ENCODE measurements at regions not wholly inside any gene's neighbourhood (a gene's known extent, or its start where the extent isn't known, plus 50 kb on each side); places are given as distances from the start of the nearest gene placed in this dataset.

GRCh38 chr11:23058656-23059055 is 198.4 kb upstream of the CCDC179 start:
- no peaks in the 10 kb centered on the region for H3K4me1 ChIP-seq
- no peaks in the 10 kb centered on the region for H3K9me3 ChIP-seq
- no peak for DNase-seq
- H3K36me3 ChIP-seq = no peaks in the 10 kb centered on the region
- no peak overlapping the region for H3K4me3 ChIP-seq (ENCODE audit: low read depth, low read length)
- TF ChIP-seq CTCF (IDR thresholded peaks at IDR 0.05; ENCODE audit: low read depth, low read length) = no peak
- H3K27me3 ChIP-seq = no peaks in the 10 kb centered on the region

DNA sequence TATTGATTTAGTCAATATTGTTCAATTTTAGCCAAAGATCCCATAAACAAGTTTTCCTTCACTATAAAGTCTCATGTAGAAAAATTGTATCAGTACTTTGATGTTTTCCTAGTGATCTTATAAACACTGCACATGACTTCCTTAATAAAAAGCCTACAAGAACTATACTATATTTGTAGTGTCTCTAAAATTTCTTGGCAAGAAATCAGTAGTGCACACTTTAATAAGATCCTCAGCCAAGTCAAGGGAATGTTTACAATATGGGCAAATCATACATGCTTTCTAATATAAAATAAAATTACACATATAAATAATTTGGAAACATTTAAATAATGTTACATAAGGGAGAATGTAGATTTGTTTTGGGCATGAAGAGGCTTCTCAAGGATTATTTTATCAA is 203.0 kb upstream of the CCDC179 start:
- no peaks in the 10 kb centered on the region for H3K27me3 ChIP-seq
- H3K9me3 ChIP-seq = no peaks in the 10 kb centered on the region
- no peaks in the 10 kb centered on the region for H3K36me3 ChIP-seq
- DNase-seq = no peak
- no peaks in the 10 kb centered on the region for H3K4me1 ChIP-seq
- no peak for TF ChIP-seq CTCF (IDR thresholded peaks at IDR 0.05; ENCODE audit: low read depth, low read length)
- H3K4me3 ChIP-seq (ENCODE audit: low read depth, low read length) = no peak overlapping the region

DNA sequence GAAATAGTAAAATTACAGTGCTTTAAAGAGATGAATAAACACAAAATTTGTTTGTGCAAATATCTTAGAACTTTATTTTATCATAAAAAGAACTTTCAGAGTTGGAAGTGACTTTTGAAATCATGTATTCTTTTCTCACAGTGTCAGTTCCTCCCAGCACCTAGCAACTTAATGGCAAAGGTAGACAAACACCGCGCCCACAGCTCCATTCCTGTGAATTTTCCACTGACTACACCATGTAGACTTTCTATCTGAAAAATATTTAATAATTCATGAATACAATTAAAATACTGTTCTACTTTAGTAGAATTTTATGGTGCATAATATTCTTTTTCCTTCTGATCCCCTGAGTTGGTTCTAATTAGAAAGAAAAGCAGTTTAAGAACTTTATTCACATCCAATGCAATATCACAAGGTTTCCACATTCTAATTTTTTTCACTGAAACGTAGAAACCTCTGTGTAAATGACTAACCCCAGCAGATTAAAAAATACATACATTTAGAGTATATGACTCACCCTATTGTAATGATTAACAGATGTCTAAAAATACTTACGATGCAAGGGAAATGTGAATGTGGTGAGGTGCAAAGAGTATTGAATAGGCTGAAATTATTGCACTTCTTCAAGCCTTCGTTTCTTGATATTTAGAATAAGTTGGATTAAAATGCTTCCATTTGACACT is 218.2 kb upstream of the CCDC179 start:
- H3K36me3 ChIP-seq = no peaks in the 10 kb centered on the region
- DNase-seq = no peak
- no peaks in the 10 kb centered on the region for H3K27me3 ChIP-seq
- no peaks in the 10 kb centered on the region for H3K9me3 ChIP-seq
- no peak overlapping the region for H3K4me3 ChIP-seq (ENCODE audit: low read depth, low read length)
- H3K4me1 ChIP-seq = no peaks in the 10 kb centered on the region
- TF ChIP-seq CTCF (IDR thresholded peaks at IDR 0.05; ENCODE audit: low read depth, low read length) = no peak

DNA sequence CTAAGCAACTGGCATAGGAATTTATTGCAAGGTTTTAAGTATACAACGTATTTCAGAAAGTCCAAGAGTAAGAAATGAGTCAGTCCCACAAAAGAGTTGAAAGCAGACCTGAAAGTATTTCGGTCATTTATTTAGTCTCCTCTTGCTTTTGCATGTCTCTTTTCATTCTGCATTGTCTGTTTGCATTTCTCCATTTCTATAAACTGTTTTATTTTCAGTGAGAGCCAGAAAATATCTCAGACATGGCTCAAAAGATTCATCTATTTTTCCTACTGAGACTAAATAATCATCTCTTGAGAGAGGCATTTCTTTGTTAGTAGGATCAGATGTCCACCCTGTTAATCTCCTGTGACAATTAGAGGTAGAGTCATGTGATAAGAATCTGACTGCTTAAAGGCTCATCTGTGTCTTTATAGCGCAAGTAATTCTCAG is 219.1 kb upstream of the CCDC179 start:
- Histone ChIP-seq H3K4me3 (ENCODE audit: low read depth, low read length) (no peak overlapping the region), H3K9me3 (no peaks in the 10 kb centered on the region), H3K4me1 (no peaks in the 10 kb centered on the region), H3K36me3 (no peaks in the 10 kb centered on the region), H3K27me3 (no peaks in the 10 kb centered on the region)
- no peak for DNase-seq
- no peak for TF ChIP-seq CTCF (IDR thresholded peaks at IDR 0.05; ENCODE audit: low read depth, low read length)

DNA sequence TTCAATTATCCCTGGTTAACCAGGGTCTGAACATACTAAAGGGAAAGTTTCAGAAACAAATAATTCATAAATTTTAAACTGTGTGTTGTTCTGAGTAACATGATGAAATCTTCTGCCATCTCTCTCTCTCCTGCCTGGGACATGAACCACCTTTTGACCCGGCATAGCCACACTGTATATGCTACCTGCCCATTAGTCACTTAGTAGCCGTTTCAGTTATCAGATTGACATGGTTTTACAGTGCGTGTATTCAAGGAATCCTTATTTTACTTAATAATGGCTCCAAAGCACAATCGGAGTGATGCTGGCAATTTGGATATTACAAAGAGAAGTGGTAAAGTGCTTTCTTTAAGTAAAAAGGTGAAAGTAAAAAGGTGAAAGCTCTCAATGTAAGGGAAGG is 227.1 kb upstream of the CCDC179 start:
- no peaks in the 10 kb centered on the region for H3K27me3 ChIP-seq
- H3K9me3 ChIP-seq = no peaks in the 10 kb centered on the region
- no peak for TF ChIP-seq CTCF (IDR thresholded peaks at IDR 0.05; ENCODE audit: low read depth, low read length)
- no peaks in the 10 kb centered on the region for H3K36me3 ChIP-seq
- H3K4me3 ChIP-seq (ENCODE audit: low read depth, low read length) = no peak overlapping the region
- no peak for DNase-seq
- no peaks in the 10 kb centered on the region for H3K4me1 ChIP-seq

DNA sequence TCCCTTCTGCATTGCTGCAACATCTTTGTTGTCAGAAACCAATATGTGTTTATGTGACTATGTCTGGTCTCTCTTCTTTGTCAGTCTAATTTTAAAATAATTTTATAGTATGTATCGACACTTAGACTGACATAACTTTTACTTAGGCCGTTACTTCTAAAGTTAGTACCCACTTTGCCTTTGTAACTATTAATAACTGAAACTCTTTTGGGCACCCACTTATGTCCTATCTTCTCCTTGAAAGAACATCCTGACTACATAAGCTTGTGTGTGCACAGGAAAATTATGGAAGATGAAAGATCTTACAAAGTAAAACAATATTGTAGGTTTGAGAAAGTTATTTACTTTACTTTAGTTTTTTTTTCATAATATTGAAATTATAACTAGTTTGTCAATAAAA is 230.4 kb upstream of the CCDC179 start:
- no peak overlapping the region for H3K4me3 ChIP-seq (ENCODE audit: low read depth, low read length)
- DNase-seq = no peak
- H3K9me3 ChIP-seq = no peaks in the 10 kb centered on the region
- H3K4me1 ChIP-seq = no peaks in the 10 kb centered on the region
- H3K36me3 ChIP-seq = no peaks in the 10 kb centered on the region
- no peaks in the 10 kb centered on the region for H3K27me3 ChIP-seq
- TF ChIP-seq CTCF (IDR thresholded peaks at IDR 0.05; ENCODE audit: low read depth, low read length) = no peak
